Nephron (organoid): ENCODE measurements at regions not wholly inside any gene's neighbourhood (a gene's known extent, or its start where the extent isn't known, plus 50 kb on each side); places are given as distances from the start of the nearest gene placed in this dataset.
A peak's percentile ranks its signal among the peaks of the same experiment; 100 is the strongest.

Experiments used
- H3K27ac Mint-ChIP-seq, 3 experiments: 2 replicates each; pipeline ENCODE4 v1.8.0; 2020; ENCODE audit warnings: mixed read lengths in 3 of 3, mild to moderate bottlenecking in 2 of 3, moderate library complexity in 1 of 3
- H3K27me3 Mint-ChIP-seq: 2 replicates; pipeline ENCODE4 v1.8.0; 2021; ENCODE audit warnings: low read depth, mild to moderate bottlenecking, moderate library complexity, mixed read lengths
- H3K36me3 Mint-ChIP-seq: 2 replicates; pipeline ENCODE4 v1.8.0; 2020; ENCODE audit warnings: low read depth, mixed read lengths
- H3K4me1 Mint-ChIP-seq: 2 replicates; pipeline ENCODE4 v1.8.0; 2020; ENCODE audit warnings: mixed read lengths
- H3K4me3 Mint-ChIP-seq, 3 experiments: 2 replicates each; pipeline ENCODE4 v1.8.0; 2020; ENCODE audit warnings: mild to moderate bottlenecking in 3 of 3, mixed read lengths in 3 of 3, moderate library complexity in 2 of 3
- H3K9me3 Mint-ChIP-seq: 2 replicates; pipeline ENCODE4 v1.8.0; 2020; ENCODE audit warnings: mixed read lengths
- CTCF ChIP-seq, 3 experiments: fragments of 200-600 bp; sonication (generic); IDR thresholded peaks; one replicate each; pipeline ENCODE4 v1.5.0; 2021; ENCODE audit warnings: antibody characterized with exemption in 3 of 3; ENCODE audit not compliant: unreplicated experiment in 3 of 3

DNA sequence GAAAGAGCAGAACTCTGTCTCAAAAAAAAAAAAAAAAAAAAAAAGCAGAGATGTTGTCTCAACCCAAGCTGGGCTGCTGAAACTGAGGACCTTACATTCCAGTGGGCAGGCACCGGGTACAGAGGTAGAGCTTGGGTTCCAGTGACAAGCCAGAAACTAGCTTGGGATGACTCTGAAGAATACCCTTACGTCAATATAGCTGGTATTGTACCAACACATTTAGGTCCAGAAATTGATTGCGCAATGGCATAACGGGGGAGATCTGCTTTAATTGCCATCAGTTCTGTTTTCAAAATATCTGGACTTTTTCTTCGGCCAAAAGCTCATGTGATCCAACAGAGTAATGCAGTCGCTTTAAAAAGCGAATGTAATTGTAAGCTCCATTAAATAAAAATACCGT lies 103.1 kb upstream of the UBL3 start:
- no peak for TF ChIP-seq CTCF (IDR thresholded peaks at IDR 0.05; ENCODE audit: unreplicated experiment in 3 of 3)

GRCh38 chr13:29952245-29952644 lies 101.8 kb upstream of the UBL3 start:
- Mint-ChIP-seq H3K27ac (no peak overlapping the region), H3K27me3 (peaks cover 11% of the 10 kb centered on the region), H3K4me3 (no peak overlapping the region), H3K36me3 (no peaks in the 10 kb centered on the region), H3K4me1 (peaks cover 25% of the 10 kb centered on the region), H3K9me3 (no peaks in the 10 kb centered on the region)
- no peak for TF ChIP-seq CTCF (IDR thresholded peaks at IDR 0.05; ENCODE audit: unreplicated experiment in 3 of 3)

More for the DNA sequence above, 103.1 kb upstream of the UBL3 start:
- Mint-ChIP-seq H3K36me3 (no peaks in the 10 kb centered on the region), H3K27ac (no peak overlapping the region), H3K4me1 (peaks cover 22% of the 10 kb centered on the region), H3K9me3 (no peaks in the 10 kb centered on the region), H3K4me3 (no peak overlapping the region), H3K27me3 (peaks cover 8% of the 10 kb centered on the region)

DNA sequence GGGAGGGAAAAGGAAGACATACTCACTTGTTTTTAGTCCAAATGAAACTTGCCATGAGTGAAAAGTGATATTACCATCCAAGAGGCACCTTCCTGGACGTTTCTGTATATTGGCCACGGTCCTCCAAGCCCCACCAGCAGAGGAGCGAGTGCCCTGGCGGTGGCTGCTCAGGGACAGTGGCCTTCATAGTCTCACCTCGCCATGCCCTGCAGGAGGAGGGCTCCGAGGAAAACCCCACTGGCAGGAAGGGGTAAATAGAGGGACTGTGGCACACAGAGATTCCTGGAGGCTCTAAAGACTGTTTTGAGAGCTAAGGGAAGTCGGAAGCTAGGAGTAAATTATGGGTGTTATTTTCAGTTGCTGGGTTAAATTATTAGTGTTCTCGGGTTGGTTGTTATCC lies 98.4 kb upstream of the UBL3 start:
- H3K4me1 Mint-ChIP-seq, result peaks cover 24% of the 10 kb centered on the region
- TF ChIP-seq CTCF (IDR thresholded peaks at IDR 0.05; ENCODE audit: unreplicated experiment in 3 of 3), result no peak
- peaks cover 21% of the 10 kb centered on the region for H3K27me3 Mint-ChIP-seq
- peak overlapping the region in 1 of 3 experiments; percentile 21 for H3K4me3 Mint-ChIP-seq
- no peaks in the 10 kb centered on the region for H3K9me3 Mint-ChIP-seq
- peak overlapping the region in 1 of 3 experiments; percentile 29 for H3K27ac Mint-ChIP-seq
- H3K36me3 Mint-ChIP-seq, result no peaks in the 10 kb centered on the region

- H3K27ac Mint-ChIP-seq, result peak overlapping the region in 2 of 3 experiments; percentile 25 to 29
- no peak for TF ChIP-seq CTCF (IDR thresholded peaks at IDR 0.05; ENCODE audit: unreplicated experiment in 3 of 3)
- no peaks in the 10 kb centered on the region for H3K36me3 Mint-ChIP-seq
- H3K4me3 Mint-ChIP-seq, result peak overlapping the region in 1 of 3 experiments; percentile 21
- H3K4me1 Mint-ChIP-seq, result peaks cover 24% of the 10 kb centered on the region
- H3K9me3 Mint-ChIP-seq, result no peaks in the 10 kb centered on the region
- peaks cover 21% of the 10 kb centered on the region for H3K27me3 Mint-ChIP-seq
Observed at GRCh38 chr13:29948244-29948643, 97.8 kb upstream of the UBL3 start.

DNA sequence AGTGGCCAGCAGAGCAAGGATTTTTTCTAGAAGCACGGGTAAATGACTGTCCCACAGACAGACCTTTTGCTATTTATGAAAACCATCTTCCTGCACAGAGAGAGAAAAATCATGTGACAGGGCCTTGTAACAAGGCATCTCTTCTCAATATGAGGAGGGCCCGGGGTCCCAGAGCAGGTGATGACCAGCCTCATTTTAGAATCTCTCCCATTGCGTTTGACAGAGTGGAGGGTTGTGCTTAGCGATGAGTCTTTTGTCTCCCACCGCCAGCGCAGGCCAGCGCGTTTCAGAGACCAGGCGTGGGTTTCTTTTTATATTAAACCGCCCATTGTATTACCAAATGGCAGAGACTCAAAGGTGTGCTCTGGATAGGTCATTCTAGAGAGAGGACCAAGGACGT lies 97.4 kb upstream of the UBL3 start:
- Mint-ChIP-seq H3K27ac (no peak overlapping the region), H3K9me3 (no peaks in the 10 kb centered on the region), H3K27me3 (peaks cover 21% of the 10 kb centered on the region), H3K36me3 (no peaks in the 10 kb centered on the region), H3K4me1 (peaks cover 24% of the 10 kb centered on the region), H3K4me3 (no peak overlapping the region)
- no peak for TF ChIP-seq CTCF (IDR thresholded peaks at IDR 0.05; ENCODE audit: unreplicated experiment in 3 of 3)

GRCh38 chr13:29946093-29946492 lies 95.7 kb upstream of the UBL3 start:
- Mint-ChIP-seq H3K4me3 (no peak overlapping the region), H3K36me3 (no peaks in the 10 kb centered on the region), H3K4me1 (peaks cover 27% of the 10 kb centered on the region), H3K9me3 (no peaks in the 10 kb centered on the region), H3K27me3 (peaks cover 17% of the 10 kb centered on the region), H3K27ac (no peak overlapping the region)
- TF ChIP-seq CTCF (IDR thresholded peaks at IDR 0.05; ENCODE audit: unreplicated experiment in 3 of 3), result no peak
